Thyroid gland (tissue), 4 donors: ENCODE measurements at regions not wholly inside any gene's neighbourhood (a gene's known extent, or its start where the extent isn't known, plus 50 kb on each side); places are given as distances from the start of the nearest gene placed in this dataset.
"Not testable (repeated sequence)": the region's sequence is repeated elsewhere in the genome, so short reads cannot be mapped to it uniquely, and the experiment has no call there.

ENCODE experiments used
- DNase-seq, 2 donors: peaks; one replicate each; pipeline ENCODE4 v3.0.0-alpha.2; 2019
- H3K27ac ChIP-seq, 3 donors: fragments of 200-600 bp; sonication (generic); 1 replicate in 2 of 3; 2 replicates in 1 of 3; pipeline ENCODE4 v1.5.1; 2016 to 2019; ENCODE audit warnings: mild to moderate bottlenecking in 1 of 3, moderate library complexity in 1 of 3
- H3K27me3 ChIP-seq: fragments of 200-600 bp; sonication (generic); one replicate; pipeline ENCODE4 v1.5.1; 2019
- H3K36me3 ChIP-seq, 2 donors: fragments of 200-600 bp; sonication (generic); one replicate each; pipeline ENCODE4 v1.5.1; 2016 to 2019
- H3K4me1 ChIP-seq, 2 donors: fragments of 200-600 bp; sonication (generic); one replicate each; pipeline ENCODE4 v1.5.1; 2017 to 2019
- H3K4me3 ChIP-seq, 3 donors: fragments of 200-600 bp; sonication (generic); replicated peaks in 1 of 3; 1 replicate in 2 of 3; 2 replicates in 1 of 3; pipeline ENCODE4 v1.5.1; 2016; ENCODE audit warnings: mild to moderate bottlenecking in 1 of 3
- H3K9me3 ChIP-seq: fragments of 200-600 bp; sonication (generic); one replicate; pipeline ENCODE4 v1.5.1; 2017
- POLR2A ChIP-seq, 2 donors: fragments of 450-650 bp; IDR thresholded peaks; one replicate each; pipeline ENCODE4 v1.6.1; 2017; ENCODE audit warnings: antibody characterized with exemption in 2 of 2, mild to moderate bottlenecking in 2 of 2, moderate library complexity in 1 of 2
- WGBS, 2 donors: methylation state at CpG; one replicate each; pipeline ENCODE4 v1.1.5; 2017; 5-methylcytosine and 5-hydroxymethylcytosine counted together
- intact Hi-C: fragments of 100-400 bp; cut with DNase I; formaldehyde crosslinking; loops from one replicate; pipeline ENCODE4 v1.15.1; 2023
- TF ChIP-seq, protein P1 (sequence below), 6 experiments: fragments of 200-600 bp in 3 of 6; fragments of 450-650 bp in 3 of 6; sonication (generic) in 3 of 6; IDR thresholded peaks; one replicate each; pipeline ENCODE4 v1.5.1; 2016 to 2019; ENCODE audit warnings: antibody characterized with exemption in 6 of 6, mild to moderate bottlenecking in 2 of 6, inconsistent platforms in 1 of 6, moderate library complexity in 1 of 6

DNA sequence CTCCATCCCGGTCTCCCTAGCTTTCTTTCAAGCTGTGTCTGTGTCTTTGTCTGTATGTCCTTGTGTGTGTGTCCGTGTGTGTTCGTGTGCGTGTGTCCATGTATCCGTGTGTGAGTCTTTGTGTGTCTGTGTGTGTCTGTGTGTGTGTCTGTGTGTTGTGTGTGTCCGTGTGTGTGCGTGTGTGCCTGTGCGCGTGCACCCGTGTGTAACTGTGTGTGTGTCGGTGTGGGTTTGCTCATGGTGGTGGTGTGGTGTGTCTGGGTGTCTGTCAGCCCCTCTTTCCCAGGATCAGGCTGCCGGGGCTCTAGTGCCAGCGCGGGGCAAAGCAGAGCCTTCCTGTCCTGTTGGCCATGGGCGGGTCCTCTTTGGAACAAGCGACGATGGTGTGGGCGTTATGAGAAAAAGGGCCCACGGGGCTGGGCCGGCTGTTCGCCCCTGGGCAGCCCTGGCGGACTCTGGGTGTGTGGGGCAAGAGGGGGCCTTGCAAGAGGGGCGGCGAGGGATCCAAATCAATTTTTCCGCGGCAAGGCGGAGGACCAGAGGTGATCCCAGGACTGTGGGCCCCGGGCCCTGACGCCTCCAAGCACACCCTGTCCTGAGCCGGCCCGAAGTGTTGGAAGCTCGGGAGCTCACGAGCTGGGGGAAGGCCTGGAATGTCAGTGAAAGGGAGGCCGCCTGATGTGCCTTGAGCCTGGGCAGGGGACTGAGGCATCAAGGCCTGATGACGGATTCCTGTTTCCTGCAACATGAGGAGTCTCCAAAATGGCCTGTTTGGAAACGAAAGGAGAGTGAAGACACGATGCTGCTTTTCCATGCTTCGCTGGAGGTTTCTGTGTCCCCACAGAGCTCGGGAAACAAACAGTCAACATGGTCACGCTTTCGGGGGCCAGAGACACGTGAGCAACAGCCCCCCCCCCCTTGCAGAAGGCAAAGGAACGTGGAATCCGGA lies 3929.2 kb upstream of the OR11H1 start:
- intact Hi-C loops: no loop called here
- H3K4me3 ChIP-seq: no peak overlapping the region
- no peaks in the 10 kb centered on the region for H3K9me3 ChIP-seq
- TF ChIP-seq, protein P1, sequence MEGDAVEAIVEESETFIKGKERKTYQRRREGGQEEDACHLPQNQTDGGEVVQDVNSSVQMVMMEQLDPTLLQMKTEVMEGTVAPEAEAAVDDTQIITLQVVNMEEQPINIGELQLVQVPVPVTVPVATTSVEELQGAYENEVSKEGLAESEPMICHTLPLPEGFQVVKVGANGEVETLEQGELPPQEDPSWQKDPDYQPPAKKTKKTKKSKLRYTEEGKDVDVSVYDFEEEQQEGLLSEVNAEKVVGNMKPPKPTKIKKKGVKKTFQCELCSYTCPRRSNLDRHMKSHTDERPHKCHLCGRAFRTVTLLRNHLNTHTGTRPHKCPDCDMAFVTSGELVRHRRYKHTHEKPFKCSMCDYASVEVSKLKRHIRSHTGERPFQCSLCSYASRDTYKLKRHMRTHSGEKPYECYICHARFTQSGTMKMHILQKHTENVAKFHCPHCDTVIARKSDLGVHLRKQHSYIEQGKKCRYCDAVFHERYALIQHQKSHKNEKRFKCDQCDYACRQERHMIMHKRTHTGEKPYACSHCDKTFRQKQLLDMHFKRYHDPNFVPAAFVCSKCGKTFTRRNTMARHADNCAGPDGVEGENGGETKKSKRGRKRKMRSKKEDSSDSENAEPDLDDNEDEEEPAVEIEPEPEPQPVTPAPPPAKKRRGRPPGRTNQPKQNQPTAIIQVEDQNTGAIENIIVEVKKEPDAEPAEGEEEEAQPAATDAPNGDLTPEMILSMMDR (IDR thresholded peaks at IDR 0.05): no peak
- no peak for TF ChIP-seq POLR2A (IDR thresholded peaks at IDR 0.05)
- 86 to 92% methylated on average over 44 of the region's 44 CpGs for WGBS, 2 donors
- H3K27ac ChIP-seq: no peak overlapping the region
- no peaks in the 10 kb centered on the region for H3K27me3 ChIP-seq
- H3K4me1 ChIP-seq: no peaks in the 10 kb centered on the region
- no peak for DNase-seq
- H3K36me3 ChIP-seq: no peaks in the 10 kb centered on the region

DNA sequence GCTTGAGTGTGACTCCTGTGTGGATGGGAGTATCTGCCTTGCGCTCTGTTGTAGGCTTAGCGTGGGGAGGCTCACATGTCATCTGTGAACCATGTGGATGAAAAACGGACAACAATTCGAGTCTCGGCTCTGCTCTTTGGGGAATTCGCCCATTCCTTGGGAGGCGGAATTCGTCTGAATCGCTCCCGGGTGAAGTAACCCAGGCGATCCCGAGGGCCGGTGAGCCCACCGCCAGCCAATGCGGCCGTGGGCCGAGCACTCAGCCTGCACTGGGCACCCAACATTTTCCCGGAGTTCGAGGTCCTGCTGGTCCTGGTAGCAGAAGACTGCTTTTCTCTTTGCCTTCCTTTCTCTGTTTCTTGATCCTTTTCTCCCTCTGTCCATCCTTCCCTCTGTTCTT lies 3928.5 kb upstream of the OR11H1 start:
- H3K36me3 ChIP-seq, H3K27me3 ChIP-seq, H3K27ac ChIP-seq, intact Hi-C loops, DNase-seq, H3K9me3 ChIP-seq, H3K4me1 ChIP-seq, H3K4me3 ChIP-seq: not testable (repeated sequence)
- 86 to 92% methylated on average over 12 to 19 of the region's 19 CpGs for WGBS, 2 donors

DNA sequence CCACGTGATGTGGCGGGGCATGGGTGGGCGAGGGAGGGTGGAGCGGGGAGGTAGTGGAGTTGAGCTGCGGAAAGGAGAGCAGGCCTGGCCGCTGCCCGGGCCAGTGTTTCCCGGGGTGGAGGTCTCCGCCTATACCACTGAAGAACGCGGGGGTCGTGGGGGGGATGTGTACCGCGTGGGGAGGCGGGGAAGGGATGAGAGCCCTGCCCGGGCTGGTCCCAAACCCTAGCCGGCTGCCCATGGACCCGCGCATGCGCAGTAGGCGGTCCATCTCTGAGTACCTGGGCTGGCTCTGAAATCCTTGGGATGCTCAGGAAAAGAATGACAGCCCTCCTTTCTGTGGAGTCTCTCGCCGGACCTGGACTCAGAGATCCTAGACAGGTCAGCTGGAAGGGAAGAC lies 3927.8 kb upstream of the OR11H1 start:
- DNase-seq, H3K36me3 ChIP-seq, intact Hi-C loops, H3K4me1 ChIP-seq, H3K9me3 ChIP-seq, H3K27me3 ChIP-seq, H3K27ac ChIP-seq, H3K4me3 ChIP-seq: not testable (repeated sequence)
- 82 to 85% methylated on average over 23 of the region's 23 CpGs for WGBS, 2 donors

DNA sequence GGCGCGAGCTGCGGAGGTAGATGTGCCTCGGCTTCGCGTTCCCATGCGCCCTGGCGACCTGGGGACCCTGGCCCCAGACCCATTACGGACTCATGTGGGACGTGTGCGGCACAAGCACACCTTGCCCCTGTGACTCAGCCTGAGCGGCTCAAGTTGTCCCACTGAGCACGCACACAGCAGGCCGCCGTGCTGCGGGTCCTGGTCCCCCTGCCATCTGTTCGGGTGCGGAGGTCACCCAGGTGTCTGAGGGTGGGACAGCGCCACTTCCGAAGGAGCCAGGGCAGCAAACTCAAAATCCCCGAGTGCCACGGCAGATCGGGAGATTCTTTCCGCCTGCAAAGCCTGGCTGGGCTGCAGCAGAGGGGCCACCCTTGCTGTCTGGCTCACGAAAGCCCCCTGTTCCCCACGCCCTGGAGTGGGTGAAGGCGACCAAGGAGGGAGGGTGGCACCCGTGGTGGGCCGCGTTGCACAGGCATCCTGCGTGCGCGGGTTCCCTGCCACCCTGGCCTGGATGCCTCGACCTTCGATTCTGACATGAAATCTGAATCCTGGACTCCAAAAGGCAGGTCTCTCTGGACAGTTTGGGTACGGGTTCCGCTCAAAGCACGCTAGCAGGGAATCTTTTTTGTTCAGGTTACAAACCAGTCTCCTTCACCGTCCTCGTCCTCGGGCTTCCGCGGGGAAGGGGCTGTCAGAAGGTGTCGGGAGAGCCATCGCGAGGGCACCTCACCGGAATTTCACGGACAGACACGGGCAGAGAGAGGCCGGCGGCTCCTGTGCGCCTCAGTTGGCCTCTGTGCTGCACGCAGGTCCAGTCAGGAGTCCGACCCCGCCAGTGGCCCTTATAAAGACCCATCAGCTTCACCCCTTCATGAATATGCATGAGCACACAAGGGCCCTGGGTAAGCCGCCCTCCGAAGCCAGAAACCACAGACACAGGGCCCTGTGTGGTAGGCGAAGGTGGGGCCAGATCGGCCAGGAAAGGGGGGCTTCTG lies 3926.8 kb upstream of the OR11H1 start:
- H3K36me3 ChIP-seq, H3K4me3 ChIP-seq, H3K4me1 ChIP-seq, DNase-seq, H3K27me3 ChIP-seq, H3K9me3 ChIP-seq, H3K27ac ChIP-seq, intact Hi-C loops: not testable (repeated sequence)
- WGBS, 2 donors: 80 to 85% methylated on average over 59 of the region's 59 CpGs

DNA sequence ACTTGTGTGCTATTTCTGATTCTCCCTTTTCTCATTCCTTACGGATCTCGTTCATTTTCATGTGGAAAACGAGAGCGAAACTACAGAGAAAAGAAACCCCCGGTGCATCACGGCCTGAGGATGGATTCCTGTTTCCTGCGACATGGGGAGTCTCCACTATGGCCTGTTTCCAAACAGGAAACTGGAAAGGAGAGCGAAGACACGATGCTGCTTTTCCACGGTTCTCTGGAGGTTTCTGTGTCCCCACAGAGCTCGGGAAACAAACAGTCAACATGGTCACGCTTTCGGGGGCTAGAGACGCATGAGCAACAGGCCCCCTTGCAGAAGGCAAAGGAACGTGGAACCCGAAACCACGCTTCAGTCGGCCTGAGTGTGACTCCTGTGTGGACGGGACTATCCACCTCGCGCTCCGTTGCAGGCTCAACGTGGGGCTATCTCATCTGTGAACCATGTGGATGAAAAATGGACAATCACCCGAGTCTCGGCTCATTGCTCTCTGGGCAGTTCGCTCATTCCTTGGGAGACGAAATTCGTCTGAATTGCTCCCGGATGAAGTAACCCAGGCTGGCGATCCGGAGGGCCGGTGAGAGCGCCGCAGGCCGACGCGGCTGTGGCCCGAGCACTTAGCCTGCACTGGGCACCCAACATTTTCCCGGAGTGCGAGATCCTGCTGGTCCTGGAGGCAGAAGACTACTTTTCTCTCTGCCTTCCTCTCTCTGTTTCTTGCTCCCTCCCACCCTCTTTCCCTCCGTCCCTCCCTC lies 3923.2 kb upstream of the OR11H1 start:
- H3K27me3 ChIP-seq, H3K9me3 ChIP-seq, H3K27ac ChIP-seq, intact Hi-C loops, H3K36me3 ChIP-seq, H3K4me1 ChIP-seq, DNase-seq, H3K4me3 ChIP-seq: not testable (repeated sequence)
- 75% methylated on average over 41 of the region's 41 CpGs for WGBS, 2 donors

DNA sequence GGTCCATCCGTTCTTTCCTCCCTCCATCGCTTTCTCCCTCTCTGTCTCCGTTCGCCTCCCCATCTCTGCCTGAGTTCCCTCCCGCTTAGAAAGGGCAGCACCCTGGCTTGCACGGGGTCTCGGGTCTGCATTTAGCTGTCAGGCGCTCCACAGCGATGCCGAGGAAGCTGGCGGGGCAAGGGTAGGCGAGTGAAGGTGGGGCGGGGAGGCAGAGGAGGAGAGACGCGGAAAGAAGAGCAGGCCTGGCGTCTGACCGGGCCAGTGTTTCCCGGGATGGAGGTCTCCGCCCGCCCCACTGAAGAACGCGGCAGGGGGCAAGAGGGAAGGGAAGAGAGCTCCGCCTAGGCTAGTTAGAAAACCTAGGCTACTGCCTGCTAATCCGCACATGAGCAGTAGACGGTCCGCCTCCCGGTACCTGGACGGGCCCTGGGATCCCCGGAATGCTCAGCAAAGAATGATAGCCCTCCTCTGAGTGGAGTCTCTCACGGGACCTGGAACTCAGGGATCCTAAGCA lies 3922.5 kb upstream of the OR11H1 start:
- DNase-seq: no peak
- no peaks in the 10 kb centered on the region for H3K36me3 ChIP-seq
- intact Hi-C loops: no loop called here
- H3K4me3 ChIP-seq: no peak overlapping the region
- TF ChIP-seq POLR2A (IDR thresholded peaks at IDR 0.05): no peak
- TF ChIP-seq, protein P1 (IDR thresholded peaks at IDR 0.05): no peak
- WGBS, 2 donors: 79 to 83% methylated on average over 30 of the region's 30 CpGs
- H3K27ac ChIP-seq: no peak overlapping the region
- no peaks in the 10 kb centered on the region for H3K27me3 ChIP-seq
- H3K4me1 ChIP-seq: no peaks in the 10 kb centered on the region
- no peaks in the 10 kb centered on the region for H3K9me3 ChIP-seq

DNA sequence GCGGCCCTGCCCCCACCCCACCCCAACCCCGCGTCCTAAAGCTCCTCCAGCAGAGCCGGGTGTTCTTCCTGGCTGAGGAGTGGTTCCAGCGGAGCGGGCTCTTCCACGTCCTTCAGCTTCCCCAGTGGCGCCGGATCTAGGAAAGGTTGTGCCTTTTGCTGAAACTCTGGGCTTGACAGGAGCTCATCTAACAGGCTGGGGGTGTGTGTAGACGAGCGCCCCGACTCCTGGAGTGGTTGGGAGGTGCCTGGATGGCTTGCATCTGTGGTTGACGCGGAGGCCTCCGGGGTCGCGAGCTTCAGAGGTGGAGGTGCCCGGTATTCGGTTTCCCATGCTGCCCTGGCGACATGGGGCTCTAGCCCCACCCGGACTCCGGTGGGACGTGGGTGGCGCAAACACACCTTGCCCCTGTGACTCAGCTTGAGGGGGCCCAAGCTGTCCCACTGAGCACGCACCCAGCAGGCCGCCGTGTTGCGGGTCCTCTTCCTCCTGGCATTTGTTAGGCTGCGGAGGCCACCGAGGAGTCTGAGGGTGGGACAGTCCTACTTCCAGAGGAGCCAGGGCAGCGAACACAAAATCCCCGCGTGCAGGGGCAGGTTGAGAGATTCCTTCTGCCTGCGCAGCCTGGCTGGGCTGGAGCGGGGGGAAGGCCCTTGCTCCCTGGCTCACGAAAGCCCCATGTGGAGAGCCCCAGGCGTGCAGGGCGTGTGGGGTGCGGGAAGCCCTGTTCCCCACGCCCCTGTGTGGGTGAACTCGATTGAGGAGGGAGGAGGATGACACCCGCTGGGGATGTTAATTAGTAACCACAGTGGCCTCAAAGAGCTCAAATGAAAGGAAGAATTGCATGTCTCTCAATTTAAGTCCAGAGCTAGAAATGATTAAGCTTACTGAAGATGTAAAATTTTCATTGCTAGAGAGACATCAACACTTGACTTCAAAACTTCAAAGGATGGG lies 3921.7 kb upstream of the OR11H1 start:
- H3K4me3 ChIP-seq, H3K36me3 ChIP-seq, H3K9me3 ChIP-seq, H3K27ac ChIP-seq, DNase-seq, H3K4me1 ChIP-seq, H3K27me3 ChIP-seq, intact Hi-C loops: not testable (repeated sequence)
- WGBS, 2 donors: 79 to 83% methylated on average over 36 to 37 of the region's 42 CpGs

DNA sequence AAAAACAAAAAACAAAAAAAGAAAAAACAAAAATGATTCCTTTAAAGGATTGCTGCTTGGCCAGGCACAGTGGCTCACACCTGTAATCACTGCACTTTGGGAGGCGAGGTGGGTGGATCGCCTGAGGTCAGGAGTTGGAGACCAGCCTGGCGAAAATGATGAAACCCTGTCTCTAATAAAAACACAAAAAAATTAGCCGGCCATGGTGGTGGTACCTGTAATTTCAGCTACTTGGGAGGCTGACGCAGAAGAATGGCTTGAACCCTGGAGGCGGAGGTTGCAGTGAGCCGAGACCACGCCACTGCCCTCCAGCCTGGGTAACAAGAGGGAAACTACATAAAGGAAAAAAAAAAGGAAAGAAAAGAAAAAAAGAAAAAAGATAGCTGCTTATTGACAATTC lies 3920.8 kb upstream of the OR11H1 start:
- H3K36me3 ChIP-seq, H3K27me3 ChIP-seq, intact Hi-C loops, H3K4me3 ChIP-seq, H3K4me1 ChIP-seq, H3K9me3 ChIP-seq, H3K27ac ChIP-seq, DNase-seq: not testable (repeated sequence)
- WGBS, 2 donors: 82 to 84% methylated on average over 8 of the region's 8 CpGs

DNA sequence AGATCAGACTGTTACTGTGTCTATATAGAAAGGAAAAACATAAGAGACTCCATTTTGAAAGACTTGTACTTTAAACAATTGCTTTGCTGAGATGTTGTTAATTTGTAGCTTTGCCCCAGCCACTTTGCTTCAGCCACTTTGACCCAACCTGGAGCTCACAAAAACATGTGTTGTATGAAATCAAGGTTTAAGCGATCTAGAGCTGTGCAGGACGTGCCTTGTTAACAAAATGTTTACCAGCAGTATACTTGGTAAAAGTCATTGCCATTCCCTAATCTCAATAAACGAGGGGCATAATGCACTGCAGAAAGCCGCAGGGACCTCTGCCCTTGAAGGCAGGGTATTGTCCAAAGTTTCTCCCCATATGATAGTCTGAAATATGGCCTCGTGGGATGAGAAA lies 3919.5 kb upstream of the OR11H1 start:
- intact Hi-C loops, H3K9me3 ChIP-seq, H3K27ac ChIP-seq, DNase-seq, H3K4me1 ChIP-seq, H3K27me3 ChIP-seq, H3K4me3 ChIP-seq, H3K36me3 ChIP-seq: not testable (repeated sequence)
- 56 to 63% methylated on average over 5 of the region's 5 CpGs for WGBS, 2 donors
